ENCODE measurements at regions not wholly inside any gene's neighbourhood (a gene's known extent, or its start where the extent isn't known, plus 50 kb on each side); places are given as distances from the start of the nearest gene placed in this dataset.
"Not testable (repeated sequence)": the region's sequence is repeated elsewhere in the genome, so short reads cannot be mapped to it uniquely, and the experiment has no call there.

DNA sequence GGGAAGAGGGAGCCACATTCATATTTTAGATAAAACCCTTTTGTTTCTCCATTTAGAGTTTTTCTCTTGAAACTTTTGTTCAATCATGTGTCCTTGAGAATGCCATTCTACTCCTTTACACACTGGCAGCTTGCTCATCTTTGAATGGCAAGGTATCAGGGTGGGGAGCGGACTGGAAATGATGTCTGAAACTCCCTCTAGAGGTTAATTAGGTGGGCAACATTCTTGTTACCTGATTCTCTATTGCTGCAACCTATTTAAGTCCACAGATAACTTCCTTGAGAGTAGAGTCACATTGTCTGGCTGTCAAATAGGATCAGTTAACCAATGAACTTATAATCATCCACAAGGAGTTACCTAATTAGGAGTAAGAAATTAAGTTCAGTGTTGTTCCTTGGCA lies 533.6 kb upstream of the API5 start:
- no peak for DNase-seq

DNA sequence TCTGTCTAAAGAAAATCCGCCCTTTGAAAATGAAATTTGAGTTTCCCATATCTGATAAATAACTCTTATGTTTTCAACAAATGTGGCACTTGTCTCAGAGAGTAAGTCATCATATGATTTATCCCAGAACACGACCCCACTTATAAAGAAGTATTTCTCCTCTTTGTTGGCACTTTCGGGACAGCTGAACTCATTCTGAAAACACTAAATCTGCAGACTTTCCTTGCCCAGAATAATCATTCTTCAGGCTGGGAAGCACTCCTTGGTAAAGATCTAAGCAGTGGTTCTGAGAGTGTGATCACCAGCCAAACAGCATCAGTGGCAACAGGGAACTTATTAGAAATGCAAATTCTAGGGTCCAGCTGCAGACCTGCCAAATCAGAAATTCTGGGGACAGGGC lies 532.2 kb upstream of the API5 start:
- DNase-seq, result no peak

DNA sequence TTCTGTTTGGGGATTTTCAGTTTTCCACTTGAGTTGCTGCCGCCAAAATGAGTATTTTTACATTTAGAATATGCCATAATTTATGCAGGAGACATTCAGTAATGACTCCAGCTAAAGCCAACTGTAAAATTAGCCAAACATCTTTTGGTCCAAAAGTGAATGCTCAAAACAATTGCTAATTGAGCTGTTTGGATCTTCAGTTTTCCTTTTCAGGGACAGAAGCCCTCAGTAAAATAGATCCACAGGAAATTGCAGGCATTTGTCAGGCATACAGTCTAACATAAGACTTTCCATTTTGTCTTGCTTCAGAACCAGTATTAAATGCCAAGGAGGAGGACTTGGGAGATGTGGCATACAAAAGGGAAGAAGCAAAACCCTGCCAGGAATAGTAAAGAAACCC lies 524.8 kb upstream of the API5 start:
- DNase-seq, result no peak

DNA sequence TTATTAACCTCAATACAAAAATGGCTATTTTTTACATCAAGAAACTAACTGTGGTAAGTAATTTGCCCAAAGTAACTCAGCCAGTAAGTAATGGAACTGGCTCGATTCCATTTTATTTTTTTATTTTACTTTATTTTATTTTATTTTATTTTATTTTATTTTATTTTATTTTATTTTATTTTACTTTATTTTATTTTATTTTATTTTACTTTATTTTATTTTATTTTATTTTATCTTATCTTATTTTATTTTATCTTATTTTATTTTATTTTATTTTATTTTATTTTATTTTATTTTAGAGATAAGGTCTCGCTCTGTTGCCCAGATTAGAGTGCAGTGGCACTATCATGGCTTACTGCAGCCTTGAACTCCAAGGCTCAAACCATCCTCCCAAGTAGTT lies 516.3 kb upstream of the API5 start:
- DNase-seq, result not testable (repeated sequence)

- DNase-seq, result no peak
Measured at GRCh38 chr11:42800041-42800440, 511.8 kb upstream of the API5 start.

DNA sequence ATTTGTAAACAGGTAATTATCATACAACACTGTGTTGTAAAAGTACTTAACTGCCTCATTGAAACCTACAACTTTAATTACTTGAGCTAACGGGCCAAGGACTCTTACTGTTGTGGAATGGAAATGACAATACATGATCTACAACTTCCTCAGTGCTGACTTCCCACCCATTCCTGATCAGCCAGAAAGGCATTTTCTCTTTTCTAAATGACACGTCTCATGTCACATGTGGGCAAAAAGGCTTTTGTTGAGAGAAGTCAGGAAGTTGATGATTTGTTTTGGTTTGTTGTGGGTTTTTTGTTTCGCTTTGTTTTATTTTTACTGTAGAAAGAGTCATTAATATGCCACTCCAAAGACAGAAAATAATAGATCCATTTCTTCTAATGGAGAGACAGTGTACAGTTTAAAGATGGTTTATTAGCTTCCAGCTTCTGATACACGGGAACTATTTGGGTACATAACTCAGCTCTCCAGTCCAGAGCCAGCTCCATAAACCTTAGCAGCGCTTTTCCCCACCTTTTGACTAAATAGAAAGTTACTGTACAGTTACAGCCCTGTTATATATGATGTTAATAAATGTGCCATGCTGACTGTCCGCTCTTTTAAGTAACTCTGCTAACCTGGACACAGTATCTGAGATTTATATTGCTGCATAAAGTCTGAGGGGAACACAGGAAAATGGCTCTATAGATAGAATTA lies 509.4 kb upstream of the API5 start:
- DNase-seq, result no peak

DNA sequence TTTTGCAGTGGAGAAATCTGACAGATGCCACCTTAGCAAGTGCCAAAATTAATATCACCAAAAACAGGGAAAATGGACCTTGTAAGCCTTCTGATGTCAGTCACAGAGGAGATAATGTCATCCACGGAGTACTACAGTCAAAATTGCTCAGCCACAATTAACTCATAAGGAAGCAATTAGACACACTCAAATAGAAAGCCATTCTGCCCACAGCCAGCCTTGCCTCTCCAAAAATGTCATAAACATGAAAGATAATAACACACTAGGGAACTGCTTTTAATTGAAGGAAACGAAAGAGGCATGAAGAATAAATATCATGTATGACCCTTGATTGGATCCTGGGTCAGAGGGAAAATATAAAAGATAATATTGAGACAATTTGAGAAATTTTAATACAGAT lies 505.6 kb upstream of the API5 start:
- no peak for DNase-seq

DNA sequence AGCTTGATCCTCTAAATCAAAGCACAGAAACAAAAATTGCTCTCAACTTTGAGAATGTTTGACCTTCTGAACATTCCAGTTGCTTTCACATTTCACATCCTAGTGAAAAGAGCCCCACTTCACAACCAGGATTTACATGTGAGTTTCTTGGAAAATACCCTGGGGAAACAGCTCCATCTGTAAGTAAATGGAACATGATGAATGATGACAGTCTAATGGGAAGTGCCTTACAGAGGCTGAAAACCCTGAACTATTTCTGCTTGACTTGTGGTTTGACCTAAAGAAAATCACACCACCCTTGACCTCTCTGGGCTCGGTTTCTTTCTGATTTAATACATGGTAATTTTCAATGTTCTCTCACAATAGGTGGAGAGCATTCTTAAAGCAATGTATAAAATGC lies 499.4 kb upstream of the API5 start:
- no peak for DNase-seq

GRCh38 chr11:42812960-42813359 lies 498.8 kb upstream of the API5 start:
- no peak for DNase-seq

GRCh38 chr11:42816471-42816870 lies 495.3 kb upstream of the API5 start:
- no peak for DNase-seq

- no peak for DNase-seq
Measured at GRCh38 chr11:42819126-42819525, 492.7 kb upstream of the API5 start.

DNA sequence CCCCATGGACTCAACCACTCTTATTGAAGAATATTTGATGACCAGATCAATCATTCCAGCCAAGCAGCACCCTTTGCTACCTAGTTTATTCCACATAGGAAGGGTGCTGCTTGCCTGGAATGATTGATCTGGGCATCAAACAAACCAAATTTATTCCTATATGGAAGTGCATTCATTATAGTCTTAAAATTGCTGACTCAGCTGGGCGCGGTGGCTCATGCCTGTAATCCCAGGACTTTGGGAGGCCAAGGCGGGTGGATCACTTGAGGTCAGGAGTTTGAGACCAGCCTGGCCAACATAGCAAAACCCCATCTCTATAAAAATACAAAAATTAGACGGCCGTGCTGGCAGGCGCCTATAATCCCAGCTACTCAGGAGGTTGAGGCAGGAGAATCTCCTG lies 489.6 kb upstream of the API5 start:
- DNase-seq, result not testable (repeated sequence)

- no peak for DNase-seq
Measured at GRCh38 chr11:42823546-42823945, 488.2 kb upstream of the API5 start.

DNA sequence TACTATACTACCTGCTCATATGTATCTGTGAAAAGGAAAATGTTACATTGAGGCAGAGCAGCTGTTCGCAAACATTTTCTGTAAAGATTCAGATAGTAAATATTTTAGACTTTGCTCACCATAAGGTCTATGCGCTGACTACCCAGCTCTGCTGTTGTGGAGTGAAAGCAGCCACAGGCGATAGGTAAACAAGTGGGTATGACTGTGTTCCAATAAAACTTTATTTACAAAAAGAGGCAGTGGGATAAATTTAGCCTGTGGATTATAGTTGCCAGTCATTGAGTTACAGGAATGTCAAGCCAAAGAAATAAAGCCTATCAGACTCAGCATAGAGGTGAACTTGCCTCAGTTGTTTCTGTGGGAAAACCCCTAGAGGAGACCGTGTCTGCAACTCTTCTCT lies 487.7 kb upstream of the API5 start:
- no peak for DNase-seq

DNA sequence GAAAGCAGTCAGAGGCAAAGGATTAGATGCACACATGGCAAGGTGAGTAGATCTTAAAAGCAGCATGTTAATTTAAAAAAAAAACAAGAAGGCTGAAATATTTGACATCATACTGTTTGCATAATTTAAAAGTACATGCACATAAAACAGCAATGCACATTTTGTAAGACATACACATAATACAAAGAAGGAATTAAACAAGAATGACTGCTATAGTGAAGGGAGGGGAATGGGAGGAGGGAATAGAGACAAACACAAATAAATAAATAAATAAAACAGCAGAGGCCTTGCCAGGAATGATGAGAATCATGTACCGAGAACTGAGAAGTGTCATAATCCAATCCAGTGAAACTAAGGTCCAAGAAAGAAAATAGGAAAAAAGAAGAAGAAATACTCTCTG lies 486.2 kb upstream of the API5 start:
- no peak for DNase-seq

- no peak for DNase-seq
Measured at GRCh38 chr11:42827845-42828244, 484.0 kb upstream of the API5 start.

DNA sequence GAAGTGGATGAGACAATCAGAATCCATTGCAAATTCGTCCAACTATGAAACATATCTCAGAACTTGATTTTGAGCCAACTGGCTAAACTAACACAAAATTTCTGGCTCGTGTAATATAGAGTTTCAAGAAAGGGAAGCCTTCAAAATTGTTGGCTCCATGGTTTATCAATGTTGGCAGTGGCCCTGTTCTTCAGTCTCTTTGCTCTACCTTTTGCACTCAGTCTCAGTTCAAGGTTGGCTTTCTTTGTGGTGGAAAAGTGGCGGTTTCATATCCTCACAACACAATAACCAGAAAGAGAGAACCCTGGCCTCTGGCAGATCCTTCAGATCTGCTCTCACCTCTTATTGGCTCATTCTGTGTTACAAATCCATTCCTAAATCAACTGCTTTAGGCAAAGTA lies 473.8 kb upstream of the API5 start:
- no peak for DNase-seq

- DNase-seq, result no peak
Measured at GRCh38 chr11:42840176-42840829, 471.5 kb upstream of the API5 start.

DNA sequence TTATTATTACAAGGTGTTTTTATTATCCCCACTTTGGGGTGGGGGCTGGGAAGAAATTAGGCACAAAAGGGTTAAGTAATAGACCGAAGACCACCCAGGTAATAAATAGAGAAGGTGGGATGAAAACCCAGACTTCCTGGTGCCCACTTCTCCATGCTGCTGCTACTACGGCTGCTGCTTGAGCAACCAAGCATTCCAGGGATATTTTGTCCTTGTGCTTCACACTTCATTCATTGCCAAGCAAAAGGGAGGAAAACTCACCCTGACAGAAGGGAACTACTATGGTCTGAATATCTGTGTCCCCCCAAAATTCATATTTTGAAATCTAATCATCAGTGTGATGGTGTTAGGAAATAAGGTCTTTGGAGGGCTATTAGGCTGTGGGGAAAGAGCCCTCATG lies 470.9 kb upstream of the API5 start:
- no peak for DNase-seq

DNA sequence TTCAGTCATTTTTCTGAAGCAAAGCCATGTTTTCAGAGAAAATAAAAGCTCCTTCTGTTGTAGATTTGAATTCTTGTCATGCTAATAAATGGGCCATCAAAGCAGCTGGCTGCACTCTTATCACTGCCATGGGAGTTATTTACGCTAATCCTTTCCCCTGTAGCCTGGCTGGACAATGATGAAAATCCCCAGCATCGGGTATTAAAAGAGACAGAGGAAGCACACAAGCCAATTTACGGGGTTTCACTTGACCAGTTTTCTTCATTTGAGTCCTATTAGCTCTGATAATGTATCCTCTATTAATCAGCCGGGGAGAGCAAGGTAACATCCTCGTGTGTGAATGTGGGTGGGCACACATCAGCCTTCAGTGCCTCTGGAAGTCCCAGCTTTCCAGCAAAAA lies 470.2 kb upstream of the API5 start:
- DNase-seq, result no peak

DNA sequence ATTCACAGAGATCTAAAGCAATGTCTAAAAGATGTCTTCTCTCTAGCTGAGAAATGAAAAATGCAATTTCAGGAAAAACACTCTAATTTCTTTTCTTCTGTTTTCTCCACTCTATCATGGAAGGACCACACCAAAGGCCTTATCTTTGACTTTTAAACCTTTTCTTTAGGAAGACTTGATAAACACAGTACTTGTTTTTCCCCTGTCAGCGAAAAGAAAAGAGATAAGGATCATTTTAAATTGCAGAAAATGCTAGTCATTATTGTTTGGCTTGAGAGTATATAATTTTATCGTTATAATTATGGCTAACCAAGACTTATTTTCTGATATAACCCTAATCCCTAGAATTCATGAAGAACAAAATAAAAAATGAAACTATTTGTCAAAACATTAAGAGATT lies 462.4 kb upstream of the API5 start:
- no peak for DNase-seq

- DNase-seq, result no peak
Measured at GRCh38 chr11:42857344-42857743, 454.5 kb upstream of the API5 start.

GRCh38 chr11:42870480-42870879 lies 441.3 kb upstream of the API5 start:
- no peak for DNase-seq

- DNase-seq, result not testable (repeated sequence)
Measured at GRCh38 chr11:42873800-42874405, 437.9 kb upstream of the API5 start.

DNA sequence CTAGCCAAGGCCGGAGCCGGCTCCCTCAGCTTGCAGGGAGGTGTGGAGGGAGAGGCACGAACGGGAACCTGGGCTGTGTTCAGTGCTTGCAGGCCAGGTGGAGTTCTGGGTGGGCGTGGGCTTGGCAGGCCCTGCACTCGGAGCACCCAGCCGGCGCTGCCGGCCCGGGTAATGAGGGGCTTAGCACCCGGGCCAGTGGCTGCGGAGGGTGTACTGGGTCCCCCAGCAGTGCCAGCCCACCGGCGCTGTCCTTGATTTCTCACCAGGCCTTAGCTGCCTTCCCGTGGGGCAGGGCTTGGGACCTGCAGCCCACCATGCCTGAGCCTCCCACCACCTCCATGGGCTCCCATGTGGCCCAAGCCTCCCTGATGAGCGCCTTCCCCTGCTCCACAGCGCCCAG lies 430.5 kb upstream of the API5 start:
- DNase-seq, result not testable (repeated sequence)
